Right lobe of liver (tissue), 6 donors: ENCODE measurements at regions not wholly inside any gene's neighbourhood (a gene's known extent, or its start where the extent isn't known, plus 50 kb on each side); places are given as distances from the start of the nearest gene placed in this dataset.

Experiments
- ATAC-seq, 4 donors: fragments of 200-7000 bp; cut with Tn5 transposase; one replicate each; pipeline ENCODE4 v1.9.1; 2020; ENCODE audit warnings: mild to moderate bottlenecking in 4 of 4, moderate library complexity in 4 of 4
- DNase-seq, 3 donors: peaks; one replicate each; pipeline ENCODE4 v3.0.0-alpha.2; 2020
- H3K27ac ChIP-seq, 3 donors: fragments of 200-600 bp; one replicate each; pipeline ENCODE4 v1.8.0; 2022
- H3K27me3 ChIP-seq, 2 donors: fragments of 200-600 bp; one replicate each; pipeline ENCODE4 v1.8.0; 2022
- H3K36me3 ChIP-seq, 4 donors: fragments of 200-600 bp; sonication (generic) in 1 of 4; one replicate each; pipeline versions ENCODE4 v1.5.1 to v1.8.0; 2017 to 2022; ENCODE audit warnings: control low read depth in 1 of 4
- H3K4me1 ChIP-seq, 4 donors: fragments of 200-600 bp; sonication (generic) in 1 of 4; one replicate each; pipeline versions ENCODE4 v1.5.1 to v1.8.0; 2017 to 2022; ENCODE audit warnings: control low read depth in 1 of 4
- H3K4me3 ChIP-seq, 3 donors: fragments of 200-600 bp; one replicate each; pipeline ENCODE4 v1.8.0; 2022
- H3K9me3 ChIP-seq, 4 donors: fragments of 200-600 bp; sonication (generic) in 1 of 4; one replicate each; pipeline versions ENCODE4 v1.5.1 to v1.8.0; 2017 to 2022; ENCODE audit warnings: control low read depth in 1 of 4
- POLR2A ChIP-seq: fragments of 450-650 bp; IDR thresholded peaks from one replicate; pipeline ENCODE4 v1.6.1; 2017; ENCODE audit warnings: antibody characterized with exemption, mild to moderate bottlenecking
- WGBS: methylation state at CpG from one replicate; pipeline ENCODE4 v1.1.6; 2018; ENCODE audit warnings: low coverage, low lambda C conversion rate; ENCODE audit not compliant: insufficient coverage; ENCODE audit errors: missing lambda C conversion rate; 5-methylcytosine and 5-hydroxymethylcytosine counted together
- intact Hi-C, 2 donors: fragments of 100-400 bp; cut with DNase I; formaldehyde crosslinking; loops; one replicate each; pipeline versions ENCODE4 v1.11.2 to v1.14.1; 2022
- TF ChIP-seq, protein P1 (sequence below), 4 donors: fragments of 200-600 bp in 3 of 4; fragments of 450-650 bp in 1 of 4; IDR thresholded peaks; one replicate each; pipeline versions ENCODE4 v1.5.1 to v1.8.0; 2016 to 2022; ENCODE audit warnings: antibody characterized with exemption in 4 of 4, mild to moderate bottlenecking in 2 of 4
- donor health status: DM: no; HTN: yes; CAD: no.
- donor health status: DM: no; HTN: no; CAD: no.
- donor health status: DM: no; HTN: no; CAD: no.
- donor health status: DM: no; HTN: yes; CAD: no.
- donor health status: DM: no; HTN: yes; CAD: no.

DNA sequence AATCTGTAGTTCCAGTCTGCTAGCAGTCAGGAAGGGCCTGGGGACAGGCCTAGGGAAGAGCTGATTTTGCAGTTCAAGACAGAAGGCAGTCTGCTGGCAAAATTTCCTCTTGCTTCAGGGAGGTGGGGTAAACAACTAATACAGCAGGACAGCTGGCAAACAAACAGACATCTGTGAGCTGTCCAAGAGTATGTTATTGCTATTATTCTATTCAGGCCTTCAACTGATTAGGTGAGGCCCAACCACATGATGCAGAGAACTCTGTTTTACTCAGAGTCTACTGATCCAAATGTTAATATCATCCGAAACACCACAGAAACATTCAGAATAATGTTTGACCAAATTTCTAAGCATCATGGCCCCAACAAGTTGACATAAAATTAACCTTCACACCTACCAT lies 161.0 kb upstream of the E2F7 start:
- Histone ChIP-seq H3K4me3 (no peak overlapping the region), H3K27ac (no peak overlapping the region), H3K4me1 (no peaks in the 10 kb centered on the region), H3K9me3 (no peaks in the 10 kb centered on the region), H3K27me3 (no peaks in the 10 kb centered on the region), H3K36me3 (no peaks in the 10 kb centered on the region)
- ATAC-seq (no peak), DNase-seq (no peak)
- TF ChIP-seq, protein P1, sequence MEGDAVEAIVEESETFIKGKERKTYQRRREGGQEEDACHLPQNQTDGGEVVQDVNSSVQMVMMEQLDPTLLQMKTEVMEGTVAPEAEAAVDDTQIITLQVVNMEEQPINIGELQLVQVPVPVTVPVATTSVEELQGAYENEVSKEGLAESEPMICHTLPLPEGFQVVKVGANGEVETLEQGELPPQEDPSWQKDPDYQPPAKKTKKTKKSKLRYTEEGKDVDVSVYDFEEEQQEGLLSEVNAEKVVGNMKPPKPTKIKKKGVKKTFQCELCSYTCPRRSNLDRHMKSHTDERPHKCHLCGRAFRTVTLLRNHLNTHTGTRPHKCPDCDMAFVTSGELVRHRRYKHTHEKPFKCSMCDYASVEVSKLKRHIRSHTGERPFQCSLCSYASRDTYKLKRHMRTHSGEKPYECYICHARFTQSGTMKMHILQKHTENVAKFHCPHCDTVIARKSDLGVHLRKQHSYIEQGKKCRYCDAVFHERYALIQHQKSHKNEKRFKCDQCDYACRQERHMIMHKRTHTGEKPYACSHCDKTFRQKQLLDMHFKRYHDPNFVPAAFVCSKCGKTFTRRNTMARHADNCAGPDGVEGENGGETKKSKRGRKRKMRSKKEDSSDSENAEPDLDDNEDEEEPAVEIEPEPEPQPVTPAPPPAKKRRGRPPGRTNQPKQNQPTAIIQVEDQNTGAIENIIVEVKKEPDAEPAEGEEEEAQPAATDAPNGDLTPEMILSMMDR (IDR thresholded peaks at IDR 0.05), result no peak
- no peak for TF ChIP-seq POLR2A
- 50% methylated on average over 1 of the region's 1 CpG for WGBS
- intact Hi-C loops, result no loop called here

DNA sequence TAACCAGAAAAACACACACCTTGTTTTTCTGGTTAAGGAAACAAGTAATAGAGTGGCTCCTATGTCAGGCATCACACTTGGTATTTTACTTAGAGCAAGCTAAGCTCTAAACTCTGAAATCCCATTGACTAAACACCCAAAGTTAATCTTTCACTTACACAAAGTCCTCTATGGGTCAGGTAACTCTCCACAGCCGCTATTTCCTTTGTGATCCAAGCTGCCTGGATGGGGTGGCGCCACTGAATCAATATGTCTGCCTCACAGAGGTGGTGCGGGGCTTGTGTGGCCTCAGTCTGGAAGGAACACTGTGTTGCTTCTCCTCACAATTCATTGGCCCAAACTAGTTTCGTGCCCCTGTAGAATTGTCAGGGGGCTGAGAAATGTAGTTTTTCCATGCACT lies 160.0 kb upstream of the E2F7 start:
- Histone ChIP-seq H3K27me3 (no peaks in the 10 kb centered on the region), H3K4me3 (no peak overlapping the region), H3K27ac (no peak overlapping the region), H3K9me3 (no peaks in the 10 kb centered on the region), H3K4me1 (no peaks in the 10 kb centered on the region), H3K36me3 (no peaks in the 10 kb centered on the region)
- intact Hi-C loops, result no loop called here
- ATAC-seq (no peak), DNase-seq (no peak)
- 63% methylated on average over 4 of the region's 4 CpGs for WGBS
- no peak for TF ChIP-seq POLR2A
- TF ChIP-seq, protein P1 (IDR thresholded peaks at IDR 0.05), result no peak

DNA sequence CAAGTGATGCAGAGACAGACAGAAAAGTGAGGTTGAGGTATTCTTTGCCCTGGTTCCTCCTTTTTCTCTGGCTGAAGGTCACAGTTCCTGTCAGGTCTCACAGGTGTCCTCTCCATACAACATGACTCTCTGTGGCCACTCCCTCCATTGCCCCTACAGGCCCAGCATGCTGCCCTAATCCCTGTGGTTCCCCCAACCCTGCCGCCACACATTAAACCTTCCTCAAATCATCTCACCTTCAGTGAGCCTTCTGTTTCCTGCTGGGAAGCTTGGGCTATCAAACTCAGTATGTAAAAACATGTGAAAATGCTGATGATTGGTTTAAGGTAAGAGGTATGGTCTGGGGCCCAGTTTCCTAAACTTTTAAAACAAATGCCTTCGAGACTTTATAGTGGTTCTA lies 159.0 kb upstream of the E2F7 start:
- 46% methylated on average over 2 of the region's 2 CpGs for WGBS
- H3K4me1 ChIP-seq, result no peaks in the 10 kb centered on the region
- intact Hi-C loops, result no loop called here

DNA sequence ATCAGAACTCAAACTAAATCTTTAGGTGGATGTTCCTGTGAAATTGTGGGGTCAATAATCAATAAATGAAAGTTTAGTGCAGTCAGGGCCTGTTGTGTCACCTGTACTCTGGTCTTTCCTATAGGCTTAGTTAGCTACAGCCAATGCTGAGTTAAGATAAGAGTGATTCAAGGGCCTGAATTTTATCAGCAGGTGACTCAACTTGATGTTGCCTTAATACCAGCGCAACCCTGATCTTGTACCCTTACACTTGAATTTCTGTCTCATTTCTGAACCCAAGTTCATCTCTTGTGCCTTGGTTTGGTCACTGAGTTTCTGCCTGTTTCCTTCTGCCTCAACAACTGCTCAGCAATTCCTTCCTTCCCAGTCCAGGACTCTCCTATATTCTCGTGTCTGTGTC lies 157.0 kb upstream of the E2F7 start:
- H3K4me1 ChIP-seq, result no peaks in the 10 kb centered on the region
- H3K27me3 ChIP-seq, result no peaks in the 10 kb centered on the region
- no peak overlapping the region for H3K4me3 ChIP-seq
- no peaks in the 10 kb centered on the region for H3K36me3 ChIP-seq
- no peak for TF ChIP-seq POLR2A
- TF ChIP-seq, protein P1 (IDR thresholded peaks at IDR 0.05), result no peak
- H3K9me3 ChIP-seq, result no peaks in the 10 kb centered on the region
- ATAC-seq (no peak), DNase-seq (no peak)
- H3K27ac ChIP-seq, result no peak overlapping the region
- WGBS, result 74% methylated on average over 2 of the region's 2 CpGs
- intact Hi-C loops, result no loop called here

More for the DNA sequence above, 159.0 kb upstream of the E2F7 start:
- no peak overlapping the region for H3K4me3 ChIP-seq
- no peaks in the 10 kb centered on the region for H3K36me3 ChIP-seq
- TF ChIP-seq POLR2A, result no peak
- TF ChIP-seq, protein P1 (IDR thresholded peaks at IDR 0.05), result no peak
- ATAC-seq, result no peak
- no peak for DNase-seq
- no peaks in the 10 kb centered on the region for H3K27me3 ChIP-seq
- no peak overlapping the region for H3K27ac ChIP-seq
- H3K9me3 ChIP-seq, result no peaks in the 10 kb centered on the region

DNA sequence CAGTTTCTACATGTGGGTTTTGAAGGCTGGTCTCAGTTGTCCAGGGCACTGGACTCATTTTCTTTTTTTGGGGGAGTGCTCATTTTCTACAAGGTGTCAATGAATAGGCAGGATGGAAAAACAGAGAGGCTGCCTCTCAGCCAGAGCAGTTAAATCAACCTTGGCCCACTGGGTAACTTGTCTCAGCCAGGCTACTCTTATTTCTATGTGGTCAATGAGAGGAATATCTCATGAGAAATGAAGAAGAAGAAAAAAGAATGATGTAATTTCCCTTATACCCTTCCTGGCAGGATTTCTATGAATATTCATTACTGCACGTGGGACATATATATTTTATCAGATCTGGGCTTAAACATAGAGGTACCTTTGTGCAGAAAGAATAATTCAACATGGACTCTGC lies 155.2 kb upstream of the E2F7 start:
- intact Hi-C loops, result no loop called here
- 16% methylated on average over 1 of the region's 1 CpG for WGBS
- ATAC-seq (no peak), DNase-seq (no peak)
- H3K4me3 ChIP-seq, result no peak overlapping the region
- H3K36me3 ChIP-seq, result no peaks in the 10 kb centered on the region
- no peaks in the 10 kb centered on the region for H3K27me3 ChIP-seq
- no peak overlapping the region for H3K27ac ChIP-seq
- H3K9me3 ChIP-seq, result no peaks in the 10 kb centered on the region
- H3K4me1 ChIP-seq, result no peaks in the 10 kb centered on the region
- no peak for TF ChIP-seq POLR2A
- TF ChIP-seq, protein P1 (IDR thresholded peaks at IDR 0.05), result no peak
